GM23338 (cell line): ENCODE measurements at regions not wholly inside any gene's neighbourhood (a gene's known extent, or its start where the extent isn't known, plus 50 kb on each side); places are given as distances from the start of the nearest gene placed in this dataset.

Experiments used
- ATAC-seq: fragments of 200-7000 bp; cut with Tn5 transposase; 3 replicates; pipeline ENCODE4 v1.9.1; 2020
- DNase-seq: peaks from one replicate; pipeline ENCODE4 v3.0.0-alpha.2; 2015; ENCODE audit warnings: low spot score
- H2AFZ ChIP-seq: fragments of 200-600 bp; sonication (generic); 2 replicates; pipeline ENCODE4 v1.8.0; 2016; ENCODE audit warnings: antibody characterized with exemption, mild to moderate bottlenecking, moderate library complexity
- H3F3A ChIP-seq: fragments of 200-600 bp; sonication (generic); replicated peaks from 2 replicates; pipeline ENCODE4 v1.8.0; 2017; ENCODE audit warnings: antibody characterized with exemption, mixed run types, low read depth
- H3K27ac ChIP-seq: fragments of 200-600 bp; sonication (generic); 2 replicates; pipeline ENCODE4 v1.6.1; 2016; ENCODE audit warnings: low read depth
- H3K27me3 ChIP-seq: fragments of 200-600 bp; sonication (generic); 2 replicates; pipeline ENCODE4 v1.8.0; 2016; ENCODE audit warnings: mild to moderate bottlenecking, mixed run types, moderate library complexity; ENCODE audit not compliant: insufficient read depth
- H3K36me3 ChIP-seq: fragments of 200-600 bp; sonication (generic); 2 replicates; pipeline ENCODE4 v1.8.0; 2016; ENCODE audit warnings: mild to moderate bottlenecking; ENCODE audit not compliant: insufficient read depth
- H3K4me1 ChIP-seq: fragments of 200-600 bp; sonication (generic); 2 replicates; pipeline ENCODE4 v1.8.0; 2016; ENCODE audit warnings: mild to moderate bottlenecking, moderate library complexity; ENCODE audit not compliant: insufficient read depth
- H3K4me2 ChIP-seq: fragments of 200-600 bp; sonication (generic); 2 replicates; pipeline ENCODE4 v1.7.1; 2017; ENCODE audit warnings: mixed run types
- H3K4me3 ChIP-seq: fragments of 200-600 bp; sonication (generic); 2 replicates; pipeline ENCODE4 v1.6.1; 2016; ENCODE audit warnings: mixed run types
- H3K79me2 ChIP-seq: fragments of 200-600 bp; sonication (generic); replicated peaks from 2 replicates; pipeline ENCODE4 v1.8.0; 2017; ENCODE audit warnings: mild to moderate bottlenecking; ENCODE audit not compliant: insufficient read depth
- H3K9me2 ChIP-seq: fragments of 200-600 bp; sonication (generic); 2 replicates; pipeline ENCODE4 v1.8.0; 2017; ENCODE audit not compliant: insufficient read depth
- H4K20me1 ChIP-seq: fragments of 200-600 bp; sonication (generic); replicated peaks from 2 replicates; pipeline ENCODE4 v1.8.0; 2017; ENCODE audit warnings: mild to moderate bottlenecking; ENCODE audit not compliant: insufficient read depth
- H3K27ac Mint-ChIP-seq: 2 replicates; pipeline ENCODE4 v1.8.0; 2020; ENCODE audit warnings: inconsistent platforms, mild to moderate bottlenecking, moderate library complexity, mixed read lengths
- H3K27me3 Mint-ChIP-seq: 3 replicates; pipeline ENCODE4 v1.8.0; 2022; ENCODE audit warnings: low read depth, mild to moderate bottlenecking, moderate library complexity, mixed read lengths, inconsistent platforms; ENCODE audit not compliant: insufficient read depth, poor library complexity
- H3K36me3 Mint-ChIP-seq: 3 replicates; pipeline ENCODE4 v1.8.0; 2021; ENCODE audit warnings: low read depth, mild to moderate bottlenecking, inconsistent platforms, moderate library complexity, mixed read lengths
- H3K4me1 Mint-ChIP-seq: 3 replicates; pipeline ENCODE4 v1.8.0; 2020; ENCODE audit warnings: mild to moderate bottlenecking, inconsistent platforms, mixed read lengths
- H3K4me3 Mint-ChIP-seq: 3 replicates; pipeline ENCODE4 v1.8.0; 2021; ENCODE audit warnings: moderate library complexity, mild to moderate bottlenecking, inconsistent platforms, mixed read lengths
- H3K9me3 Mint-ChIP-seq: 3 replicates; pipeline ENCODE4 v1.8.0; 2020; ENCODE audit warnings: moderate library complexity, mild to moderate bottlenecking, inconsistent platforms, mixed read lengths
- CREB1 ChIP-seq: fragments of 250-450 bp; sonication (Bioruptor Pico); IDR thresholded peaks from 2 replicates; pipeline ENCODE4 v1.5.0; 2020; ENCODE audit warnings: low read depth, mild to moderate bottlenecking, moderate library complexity
- EZH2 ChIP-seq: fragments of 200-600 bp; sonication (generic); IDR thresholded peaks from one replicate; pipeline ENCODE4 v1.8.0; 2017; ENCODE audit warnings: antibody characterized with exemption, mild to moderate bottlenecking, low read depth; ENCODE audit not compliant: unreplicated experiment
- EZH2phosphoT487 ChIP-seq: fragments of 200-600 bp; sonication (generic); IDR thresholded peaks from one replicate; pipeline ENCODE4 v1.8.1; 2018; ENCODE audit warnings: antibody characterized with exemption; ENCODE audit not compliant: unreplicated experiment
- JUNB ChIP-seq: IDR thresholded peaks from one replicate; pipeline ENCODE4 v1.6.1; 2016; ENCODE audit warnings: antibody characterized with exemption; ENCODE audit not compliant: unreplicated experiment
- NANOG ChIP-seq: IDR thresholded peaks from 2 replicates; pipeline ENCODE4 v1.6.1; 2016; ENCODE audit warnings: antibody characterized with exemption, borderline replicate concordance
- STAT1 ChIP-seq: IDR thresholded peaks from one replicate; pipeline ENCODE4 v1.6.1; 2016; ENCODE audit warnings: antibody characterized with exemption; ENCODE audit not compliant: unreplicated experiment
- ZNF114 ChIP-seq: fragments of 250-450 bp; sonication (Bioruptor Pico); IDR thresholded peaks from 2 replicates; pipeline ENCODE4 v1.5.0; 2020; ENCODE audit warnings: mild to moderate bottlenecking, moderate library complexity
- ZNF331 ChIP-seq: fragments of 250-450 bp; sonication (Bioruptor Pico); IDR thresholded peaks from 2 replicates; pipeline ENCODE4 v1.5.0; 2020; ENCODE audit warnings: low read depth, mild to moderate bottlenecking, moderate library complexity
- TF ChIP-seq, protein P1 (sequence below): IDR thresholded peaks from one replicate; pipeline ENCODE4 v1.6.1; 2018; ENCODE audit warnings: antibody characterized with exemption; ENCODE audit not compliant: unreplicated experiment
- TF ChIP-seq, protein P2 (sequence below): IDR thresholded peaks from 2 replicates; pipeline ENCODE4 v1.6.1; 2016; ENCODE audit warnings: antibody characterized with exemption
- TF ChIP-seq, protein P3 (sequence below), 2 experiments: fragments of 200-600 bp in 1 of 2; sonication (generic) in 1 of 2; conservative IDR thresholded peaks; 2 replicates each; pipeline versions ENCODE4 v1.5.1 to v1.6.1; 2016 to 2017; ENCODE audit warnings: antibody characterized with exemption in 2 of 2, low read depth in 2 of 2, mild to moderate bottlenecking in 2 of 2, moderate library complexity in 1 of 2
- TF ChIP-seq, protein P4 (sequence below): fragments of 250-450 bp; sonication (Bioruptor Pico); IDR thresholded peaks from 2 replicates; pipeline ENCODE4 v1.5.0; 2020; ENCODE audit warnings: mild to moderate bottlenecking, moderate library complexity

DNA sequence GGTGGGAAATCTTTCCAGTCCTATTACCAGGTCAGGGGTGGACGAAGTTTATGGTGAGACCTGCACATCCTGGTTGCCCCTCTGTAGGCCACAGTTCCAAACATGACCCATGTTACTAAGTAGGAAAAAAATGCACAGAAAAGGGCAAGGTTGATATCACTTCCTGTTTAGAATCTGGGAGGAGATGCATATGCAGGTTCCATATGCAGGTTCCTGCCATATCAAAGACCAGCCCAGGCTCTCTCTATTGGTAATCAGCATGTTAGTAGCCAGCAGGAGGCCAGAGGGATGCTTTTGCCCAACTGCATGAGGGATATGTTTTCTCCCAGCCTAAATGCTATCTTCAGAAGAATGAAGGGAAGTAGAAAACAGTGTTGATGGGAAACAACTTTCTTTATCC lies 657.2 kb downstream of the ANKRD50 start:
- Histone ChIP-seq H3K27ac (no peak overlapping the region), H3K4me1 (no peaks in the 10 kb centered on the region), H3K79me2 (no peaks in the 10 kb centered on the region), H2AFZ (no peak overlapping the region), H3K4me3 (no peak overlapping the region), H3F3A (no peaks in the 10 kb centered on the region), H3K9me2 (no peaks in the 10 kb centered on the region; the same call in 1 of the 2 replicates), H4K20me1 (no peaks in the 10 kb centered on the region), H3K4me2 (no peak overlapping the region; the same call in 1 of the 2 replicates), H3K36me3 (no peaks in the 10 kb centered on the region), H3K27me3 (no peaks in the 10 kb centered on the region)
- Mint-ChIP-seq H3K27ac (no peak overlapping the region), H3K4me1 (peaks cover 6% of the 10 kb centered on the region; the same call in 2 of the 3 replicates), H3K9me3 (no peaks in the 10 kb centered on the region), H3K36me3 (no peaks in the 10 kb centered on the region), H3K4me3 (no peak overlapping the region), H3K27me3 (peaks cover 5% of the 10 kb centered on the region)
- DNase-seq (no peak), ATAC-seq (no peak)
- TF ChIP-seq CREB1 (CRISPR knock-in tag) = no peak
- TF ChIP-seq, protein P1, sequence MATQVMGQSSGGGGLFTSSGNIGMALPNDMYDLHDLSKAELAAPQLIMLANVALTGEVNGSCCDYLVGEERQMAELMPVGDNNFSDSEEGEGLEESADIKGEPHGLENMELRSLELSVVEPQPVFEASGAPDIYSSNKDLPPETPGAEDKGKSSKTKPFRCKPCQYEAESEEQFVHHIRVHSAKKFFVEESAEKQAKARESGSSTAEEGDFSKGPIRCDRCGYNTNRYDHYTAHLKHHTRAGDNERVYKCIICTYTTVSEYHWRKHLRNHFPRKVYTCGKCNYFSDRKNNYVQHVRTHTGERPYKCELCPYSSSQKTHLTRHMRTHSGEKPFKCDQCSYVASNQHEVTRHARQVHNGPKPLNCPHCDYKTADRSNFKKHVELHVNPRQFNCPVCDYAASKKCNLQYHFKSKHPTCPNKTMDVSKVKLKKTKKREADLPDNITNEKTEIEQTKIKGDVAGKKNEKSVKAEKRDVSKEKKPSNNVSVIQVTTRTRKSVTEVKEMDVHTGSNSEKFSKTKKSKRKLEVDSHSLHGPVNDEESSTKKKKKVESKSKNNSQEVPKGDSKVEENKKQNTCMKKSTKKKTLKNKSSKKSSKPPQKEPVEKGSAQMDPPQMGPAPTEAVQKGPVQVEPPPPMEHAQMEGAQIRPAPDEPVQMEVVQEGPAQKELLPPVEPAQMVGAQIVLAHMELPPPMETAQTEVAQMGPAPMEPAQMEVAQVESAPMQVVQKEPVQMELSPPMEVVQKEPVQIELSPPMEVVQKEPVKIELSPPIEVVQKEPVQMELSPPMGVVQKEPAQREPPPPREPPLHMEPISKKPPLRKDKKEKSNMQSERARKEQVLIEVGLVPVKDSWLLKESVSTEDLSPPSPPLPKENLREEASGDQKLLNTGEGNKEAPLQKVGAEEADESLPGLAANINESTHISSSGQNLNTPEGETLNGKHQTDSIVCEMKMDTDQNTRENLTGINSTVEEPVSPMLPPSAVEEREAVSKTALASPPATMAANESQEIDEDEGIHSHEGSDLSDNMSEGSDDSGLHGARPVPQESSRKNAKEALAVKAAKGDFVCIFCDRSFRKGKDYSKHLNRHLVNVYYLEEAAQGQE = no peak
- no peak for TF ChIP-seq EZH2
- no peak for TF ChIP-seq ZNF331 (CRISPR knock-in tag)
- TF ChIP-seq STAT1 = no peak
- TF ChIP-seq, protein P2, sequence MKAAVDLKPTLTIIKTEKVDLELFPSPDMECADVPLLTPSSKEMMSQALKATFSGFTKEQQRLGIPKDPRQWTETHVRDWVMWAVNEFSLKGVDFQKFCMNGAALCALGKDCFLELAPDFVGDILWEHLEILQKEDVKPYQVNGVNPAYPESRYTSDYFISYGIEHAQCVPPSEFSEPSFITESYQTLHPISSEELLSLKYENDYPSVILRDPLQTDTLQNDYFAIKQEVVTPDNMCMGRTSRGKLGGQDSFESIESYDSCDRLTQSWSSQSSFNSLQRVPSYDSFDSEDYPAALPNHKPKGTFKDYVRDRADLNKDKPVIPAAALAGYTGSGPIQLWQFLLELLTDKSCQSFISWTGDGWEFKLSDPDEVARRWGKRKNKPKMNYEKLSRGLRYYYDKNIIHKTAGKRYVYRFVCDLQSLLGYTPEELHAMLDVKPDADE = no peak
- TF ChIP-seq JUNB = no peak
- no peak for TF ChIP-seq ZNF114 (CRISPR knock-in tag)
- TF ChIP-seq, protein P3, sequence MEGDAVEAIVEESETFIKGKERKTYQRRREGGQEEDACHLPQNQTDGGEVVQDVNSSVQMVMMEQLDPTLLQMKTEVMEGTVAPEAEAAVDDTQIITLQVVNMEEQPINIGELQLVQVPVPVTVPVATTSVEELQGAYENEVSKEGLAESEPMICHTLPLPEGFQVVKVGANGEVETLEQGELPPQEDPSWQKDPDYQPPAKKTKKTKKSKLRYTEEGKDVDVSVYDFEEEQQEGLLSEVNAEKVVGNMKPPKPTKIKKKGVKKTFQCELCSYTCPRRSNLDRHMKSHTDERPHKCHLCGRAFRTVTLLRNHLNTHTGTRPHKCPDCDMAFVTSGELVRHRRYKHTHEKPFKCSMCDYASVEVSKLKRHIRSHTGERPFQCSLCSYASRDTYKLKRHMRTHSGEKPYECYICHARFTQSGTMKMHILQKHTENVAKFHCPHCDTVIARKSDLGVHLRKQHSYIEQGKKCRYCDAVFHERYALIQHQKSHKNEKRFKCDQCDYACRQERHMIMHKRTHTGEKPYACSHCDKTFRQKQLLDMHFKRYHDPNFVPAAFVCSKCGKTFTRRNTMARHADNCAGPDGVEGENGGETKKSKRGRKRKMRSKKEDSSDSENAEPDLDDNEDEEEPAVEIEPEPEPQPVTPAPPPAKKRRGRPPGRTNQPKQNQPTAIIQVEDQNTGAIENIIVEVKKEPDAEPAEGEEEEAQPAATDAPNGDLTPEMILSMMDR (conservative IDR thresholded peaks at IDR 0.05; ENCODE audit: low read depth in 2 of 2) = no peak
- TF ChIP-seq EZH2phosphoT487 = no peak
- TF ChIP-seq, protein P4, sequence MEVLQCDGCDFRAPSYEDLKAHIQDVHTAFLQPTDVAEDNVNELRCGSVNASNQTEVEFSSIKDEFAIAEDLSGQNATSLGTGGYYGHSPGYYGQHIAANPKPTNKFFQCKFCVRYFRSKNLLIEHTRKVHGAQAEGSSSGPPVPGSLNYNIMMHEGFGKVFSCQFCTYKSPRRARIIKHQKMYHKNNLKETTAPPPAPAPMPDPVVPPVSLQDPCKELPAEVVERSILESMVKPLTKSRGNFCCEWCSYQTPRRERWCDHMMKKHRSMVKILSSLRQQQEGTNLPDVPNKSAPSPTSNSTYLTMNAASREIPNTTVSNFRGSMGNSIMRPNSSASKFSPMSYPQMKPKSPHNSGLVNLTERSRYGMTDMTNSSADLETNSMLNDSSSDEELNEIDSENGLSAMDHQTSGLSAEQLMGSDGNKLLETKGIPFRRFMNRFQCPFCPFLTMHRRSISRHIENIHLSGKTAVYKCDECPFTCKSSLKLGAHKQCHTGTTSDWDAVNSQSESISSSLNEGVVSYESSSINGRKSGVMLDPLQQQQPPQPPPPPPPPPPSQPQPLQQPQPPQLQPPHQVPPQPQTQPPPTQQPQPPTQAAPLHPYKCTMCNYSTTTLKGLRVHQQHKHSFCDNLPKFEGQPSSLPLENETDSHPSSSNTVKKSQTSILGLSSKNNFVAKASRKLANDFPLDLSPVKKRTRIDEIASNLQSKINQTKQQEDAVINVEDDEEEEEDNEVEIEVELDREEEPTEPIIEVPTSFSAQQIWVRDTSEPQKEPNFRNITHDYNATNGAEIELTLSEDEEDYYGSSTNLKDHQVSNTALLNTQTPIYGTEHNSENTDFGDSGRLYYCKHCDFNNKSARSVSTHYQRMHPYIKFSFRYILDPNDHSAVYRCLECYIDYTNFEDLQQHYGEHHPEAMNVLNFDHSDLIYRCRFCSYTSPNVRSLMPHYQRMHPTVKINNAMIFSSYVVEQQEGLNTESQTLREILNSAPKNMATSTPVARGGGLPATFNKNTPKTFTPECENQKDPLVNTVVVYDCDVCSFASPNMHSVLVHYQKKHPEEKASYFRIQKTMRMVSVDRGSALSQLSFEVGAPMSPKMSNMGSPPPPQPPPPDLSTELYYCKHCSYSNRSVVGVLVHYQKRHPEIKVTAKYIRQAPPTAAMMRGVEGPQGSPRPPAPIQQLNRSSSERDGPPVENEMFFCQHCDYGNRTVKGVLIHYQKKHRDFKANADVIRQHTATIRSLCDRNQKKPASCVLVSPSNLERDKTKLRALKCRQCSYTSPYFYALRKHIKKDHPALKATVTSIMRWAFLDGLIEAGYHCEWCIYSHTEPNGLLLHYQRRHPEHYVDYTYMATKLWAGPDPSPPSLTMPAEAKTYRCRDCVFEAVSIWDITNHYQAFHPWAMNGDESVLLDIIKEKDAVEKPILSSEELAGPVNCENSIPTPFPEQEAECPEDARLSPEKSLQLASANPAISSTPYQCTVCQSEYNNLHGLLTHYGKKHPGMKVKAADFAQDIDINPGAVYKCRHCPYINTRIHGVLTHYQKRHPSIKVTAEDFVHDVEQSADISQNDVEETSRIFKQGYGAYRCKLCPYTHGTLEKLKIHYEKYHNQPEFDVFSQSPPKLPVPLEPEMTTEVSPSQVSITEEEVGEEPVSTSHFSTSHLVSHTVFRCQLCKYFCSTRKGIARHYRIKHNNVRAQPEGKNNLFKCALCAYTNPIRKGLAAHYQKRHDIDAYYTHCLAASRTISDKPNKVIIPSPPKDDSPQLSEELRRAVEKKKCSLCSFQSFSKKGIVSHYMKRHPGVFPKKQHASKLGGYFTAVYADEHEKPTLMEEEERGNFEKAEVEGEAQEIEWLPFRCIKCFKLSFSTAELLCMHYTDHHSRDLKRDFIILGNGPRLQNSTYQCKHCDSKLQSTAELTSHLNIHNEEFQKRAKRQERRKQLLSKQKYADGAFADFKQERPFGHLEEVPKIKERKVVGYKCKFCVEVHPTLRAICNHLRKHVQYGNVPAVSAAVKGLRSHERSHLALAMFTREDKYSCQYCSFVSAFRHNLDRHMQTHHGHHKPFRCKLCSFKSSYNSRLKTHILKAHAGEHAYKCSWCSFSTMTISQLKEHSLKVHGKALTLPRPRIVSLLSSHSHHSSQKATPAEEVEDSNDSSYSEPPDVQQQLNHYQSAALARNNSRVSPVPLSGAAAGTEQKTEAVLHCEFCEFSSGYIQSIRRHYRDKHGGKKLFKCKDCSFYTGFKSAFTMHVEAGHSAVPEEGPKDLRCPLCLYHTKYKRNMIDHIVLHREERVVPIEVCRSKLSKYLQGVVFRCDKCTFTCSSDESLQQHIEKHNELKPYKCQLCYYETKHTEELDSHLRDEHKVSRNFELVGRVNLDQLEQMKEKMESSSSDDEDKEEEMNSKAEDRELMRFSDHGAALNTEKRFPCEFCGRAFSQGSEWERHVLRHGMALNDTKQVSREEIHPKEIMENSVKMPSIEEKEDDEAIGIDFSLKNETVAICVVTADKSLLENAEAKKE (CRISPR knock-in tag) = no peak
- no peak for TF ChIP-seq NANOG
